HS-27A (cell line): ENCODE measurements at regions not wholly inside any gene's neighbourhood (a gene's known extent, or its start where the extent isn't known, plus 50 kb on each side); places are given as distances from the start of the nearest gene placed in this dataset.
A peak's percentile ranks its signal among the peaks of the same experiment; 100 is the strongest.
"Not testable (repeated sequence)": the region's sequence is repeated elsewhere in the genome, so short reads cannot be mapped to it uniquely, and the experiment has no call there.

ENCODE experiments used
- DNase-seq: peaks from one replicate; pipeline ENCODE4 v3.0.0-alpha.2; 2012; ENCODE audit warnings: low read depth, missing footprints

GRCh38 chr5:20370061-20370460 lies 382.1 kb upstream of the CDH18 start:
- no peak for DNase-seq

GRCh38 chr5:20369518-20369885 lies 381.5 kb upstream of the CDH18 start:
- no peak for DNase-seq

GRCh38 chr5:20368571-20369517 lies 380.8 kb upstream of the CDH18 start:
- DNase-seq, result no peak

GRCh38 chr5:20367178-20367577 lies 379.2 kb upstream of the CDH18 start:
- DNase-seq, result no peak

- no peak for DNase-seq
These were observed 372.3 kb upstream of the CDH18 start for GRCh38 chr5:20360263-20360662.

GRCh38 chr5:20359377-20359776 lies 371.4 kb upstream of the CDH18 start:
- no peak for DNase-seq

- DNase-seq, result no peak
These were observed 365.5 kb upstream of the CDH18 start for GRCh38 chr5:20353499-20353898.

- DNase-seq, result no peak
These were observed 363.8 kb upstream of the CDH18 start for GRCh38 chr5:20351849-20352248.

GRCh38 chr5:20348321-20348720 lies 360.3 kb upstream of the CDH18 start:
- DNase-seq, result no peak

GRCh38 chr5:20347334-20347733 lies 359.3 kb upstream of the CDH18 start:
- DNase-seq, result no peak

GRCh38 chr5:20340126-20340525 lies 352.1 kb upstream of the CDH18 start:
- DNase-seq, result no peak

GRCh38 chr5:20335978-20336377 lies 348.0 kb upstream of the CDH18 start:
- DNase-seq, result no peak

GRCh38 chr5:20331826-20332225 lies 343.8 kb upstream of the CDH18 start:
- no peak for DNase-seq

GRCh38 chr5:20323323-20323722 lies 335.3 kb upstream of the CDH18 start:
- no peak for DNase-seq

GRCh38 chr5:20307391-20307790 lies 319.4 kb upstream of the CDH18 start:
- DNase-seq, result no peak

GRCh38 chr5:20305463-20305862 lies 317.5 kb upstream of the CDH18 start:
- no peak for DNase-seq

GRCh38 chr5:20304570-20304969 lies 316.6 kb upstream of the CDH18 start:
- not testable (repeated sequence) for DNase-seq

GRCh38 chr5:20300110-20300509 lies 312.1 kb upstream of the CDH18 start:
- no peak for DNase-seq

GRCh38 chr5:20294696-20295095 lies 306.7 kb upstream of the CDH18 start:
- no peak for DNase-seq

- no peak for DNase-seq
These were observed 303.8 kb upstream of the CDH18 start for GRCh38 chr5:20291766-20292165.

- DNase-seq, result no peak
These were observed 299.6 kb upstream of the CDH18 start for GRCh38 chr5:20287640-20288039.

GRCh38 chr5:20286512-20286911 lies 298.5 kb upstream of the CDH18 start:
- DNase-seq, result peak; percentile 43

GRCh38 chr5:20276959-20277263 lies 288.9 kb upstream of the CDH18 start:
- DNase-seq, result no peak
